IPS-18a (cell line): ENCODE measurements at regions not wholly inside any gene's neighbourhood (a gene's known extent, or its start where the extent isn't known, plus 50 kb on each side); places are given as distances from the start of the nearest gene placed in this dataset.

ENCODE experiments used
- H3K27ac ChIP-seq: one replicate; pipeline ENCODE4 v1.5.1; 2013; ENCODE audit warnings: low read length
- H3K27me3 ChIP-seq: one replicate; pipeline ENCODE4 v1.6.1; 2013; ENCODE audit warnings: mild to moderate bottlenecking, low read length; ENCODE audit not compliant: control insufficient read depth, insufficient read depth
- H3K36me3 ChIP-seq: one replicate; pipeline ENCODE4 v1.6.1; 2013; ENCODE audit warnings: low read depth, low read length; ENCODE audit not compliant: control insufficient read depth
- H3K4me1 ChIP-seq: one replicate; pipeline ENCODE4 v1.6.1; 2013; ENCODE audit warnings: low read depth, low read length; ENCODE audit not compliant: control insufficient read depth
- H3K4me3 ChIP-seq: one replicate; pipeline ENCODE4 v1.5.1; 2013; ENCODE audit warnings: low read length
- H3K9ac ChIP-seq: one replicate; pipeline ENCODE4 v1.6.1; 2013; ENCODE audit warnings: mild to moderate bottlenecking, low read length, moderate library complexity
- H3K9me3 ChIP-seq: one replicate; pipeline ENCODE4 v1.6.1; 2013; ENCODE audit warnings: low read depth, low read length; ENCODE audit not compliant: control insufficient read depth

GRCh38 chr10:60459701-60460457, 70.2 kb upstream of the ANK3 start:
- H3K27ac ChIP-seq = no peak overlapping the region
- H3K9ac ChIP-seq = no peak overlapping the region
- H3K4me1 ChIP-seq = peaks cover 8% of the 10 kb centered on the region
- no peaks in the 10 kb centered on the region for H3K36me3 ChIP-seq
- H3K9me3 ChIP-seq = no peaks in the 10 kb centered on the region
- no peak overlapping the region for H3K4me3 ChIP-seq
- H3K27me3 ChIP-seq = no peaks in the 10 kb centered on the region

GRCh38 chr10:60456053-60456452, 66.4 kb upstream of the ANK3 start:
- Histone ChIP-seq H3K27ac (no peak overlapping the region), H3K36me3 (no peaks in the 10 kb centered on the region), H3K4me3 (no peak overlapping the region), H3K9me3 (no peaks in the 10 kb centered on the region), H3K4me1 (peaks cover 10% of the 10 kb centered on the region), H3K27me3 (no peaks in the 10 kb centered on the region), H3K9ac (no peak overlapping the region)

GRCh38 chr10:60454336-60454735, 64.7 kb upstream of the ANK3 start:
- Histone ChIP-seq H3K27ac (no peak overlapping the region), H3K4me3 (no peak overlapping the region)

GRCh38 chr10:60453036-60453435, 63.4 kb upstream of the ANK3 start:
- Histone ChIP-seq H3K4me1 (peaks cover 10% of the 10 kb centered on the region), H3K9ac (no peak overlapping the region), H3K9me3 (no peaks in the 10 kb centered on the region), H3K4me3 (no peak overlapping the region), H3K36me3 (no peaks in the 10 kb centered on the region), H3K27ac (no peak overlapping the region), H3K27me3 (no peaks in the 10 kb centered on the region)

More at GRCh38 chr10:60454336-60454735, 64.7 kb upstream of the ANK3 start:
- Histone ChIP-seq H3K9me3 (no peaks in the 10 kb centered on the region), H3K27me3 (no peaks in the 10 kb centered on the region), H3K4me1 (peaks cover 10% of the 10 kb centered on the region), H3K9ac (no peak overlapping the region), H3K36me3 (no peaks in the 10 kb centered on the region)

- Histone ChIP-seq H3K36me3 (no peaks in the 10 kb centered on the region), H3K9me3 (no peaks in the 10 kb centered on the region), H3K9ac (no peak overlapping the region), H3K27me3 (no peaks in the 10 kb centered on the region), H3K4me3 (no peak overlapping the region), H3K27ac (no peak overlapping the region), H3K4me1 (peaks cover 10% of the 10 kb centered on the region)
Measured at GRCh38 chr10:60450291-60450690, 60.6 kb upstream of the ANK3 start.

GRCh38 chr10:60448246-60448645, 58.6 kb upstream of the ANK3 start:
- Histone ChIP-seq H3K4me3 (no peak overlapping the region), H3K9ac (no peak overlapping the region), H3K27me3 (no peaks in the 10 kb centered on the region)

GRCh38 chr10:60446851-60447250, 57.2 kb upstream of the ANK3 start:
- Histone ChIP-seq H3K9me3 (no peaks in the 10 kb centered on the region), H3K36me3 (no peaks in the 10 kb centered on the region), H3K4me1 (no peaks in the 10 kb centered on the region), H3K9ac (no peak overlapping the region), H3K27me3 (no peaks in the 10 kb centered on the region), H3K4me3 (no peak overlapping the region), H3K27ac (no peak overlapping the region)

More at GRCh38 chr10:60448246-60448645, 58.6 kb upstream of the ANK3 start:
- Histone ChIP-seq H3K4me1 (no peaks in the 10 kb centered on the region), H3K27ac (no peak overlapping the region), H3K9me3 (no peaks in the 10 kb centered on the region), H3K36me3 (no peaks in the 10 kb centered on the region)

- Histone ChIP-seq H3K27me3 (no peaks in the 10 kb centered on the region), H3K4me3 (no peak overlapping the region), H3K27ac (no peak overlapping the region)
Measured at GRCh38 chr10:60446070-60446833, 56.6 kb upstream of the ANK3 start.

GRCh38 chr10:60444494-60445064, 54.9 kb upstream of the ANK3 start:
- Histone ChIP-seq H3K9me3 (no peaks in the 10 kb centered on the region), H3K36me3 (no peaks in the 10 kb centered on the region), H3K9ac (no peak overlapping the region), H3K27me3 (no peaks in the 10 kb centered on the region), H3K27ac (no peak overlapping the region), H3K4me1 (no peaks in the 10 kb centered on the region), H3K4me3 (no peak overlapping the region)

More at GRCh38 chr10:60446070-60446833, 56.6 kb upstream of the ANK3 start:
- H3K36me3 ChIP-seq = no peaks in the 10 kb centered on the region
- no peaks in the 10 kb centered on the region for H3K9me3 ChIP-seq
- H3K4me1 ChIP-seq = no peaks in the 10 kb centered on the region
- H3K9ac ChIP-seq = no peak overlapping the region

GRCh38 chr10:60443346-60443745, 53.7 kb upstream of the ANK3 start:
- Histone ChIP-seq H3K27me3 (no peaks in the 10 kb centered on the region), H3K4me3 (no peak overlapping the region), H3K36me3 (no peaks in the 10 kb centered on the region), H3K9ac (no peak overlapping the region), H3K4me1 (no peaks in the 10 kb centered on the region), H3K9me3 (no peaks in the 10 kb centered on the region), H3K27ac (no peak overlapping the region)

- H3K9ac ChIP-seq = no peak overlapping the region
- no peak overlapping the region for H3K27ac ChIP-seq
- no peaks in the 10 kb centered on the region for H3K36me3 ChIP-seq
- H3K9me3 ChIP-seq = no peaks in the 10 kb centered on the region
- no peaks in the 10 kb centered on the region for H3K4me1 ChIP-seq
- no peak overlapping the region for H3K4me3 ChIP-seq
- H3K27me3 ChIP-seq = no peaks in the 10 kb centered on the region
Measured at GRCh38 chr10:60441515-60441914, 51.8 kb upstream of the ANK3 start.
